Activated CD8-positive, alpha-beta memory T cell treated with anti-CD3 and anti-CD28 coated beads, Interleukin-2, amount 10 ng/mL, durations not matched to agents 7 days and 5 days (primary cell): ENCODE measurements at regions not wholly inside any gene's neighbourhood (a gene's known extent, or its start where the extent isn't known, plus 50 kb on each side); places are given as distances from the start of the nearest gene placed in this dataset.
"Not testable (repeated sequence)": the region's sequence is repeated elsewhere in the genome, so short reads cannot be mapped to it uniquely, and the experiment has no call there.

Experiments
- ATAC-seq: fragments of 150-1000 bp; cut with Tn5 transposase; one replicate; pipeline ENCODE4 v1.10.0; 2021; ENCODE audit warnings: moderate library complexity
- CTCF ChIA-PET: fragments of 350-600 bp; sonication (Branson Sonifier 250); formaldehyde crosslinking; loops from one replicate; lab custom pipeline; 2021; ENCODE audit warnings: antibody characterized with exemption; lab: Charles Lee
- DNase-seq: peaks from one replicate; pipeline ENCODE4 v3.0.0-alpha.2; 2020
- H3K27ac Mint-ChIP-seq: one replicate; pipeline ENCODE4 v1.8.0; 2021; ENCODE audit warnings: mild to moderate bottlenecking, mixed read lengths
- H3K27me3 Mint-ChIP-seq: one replicate; pipeline ENCODE4 v1.8.0; 2021; ENCODE audit warnings: mixed read lengths
- H3K36me3 Mint-ChIP-seq: one replicate; pipeline ENCODE4 v1.8.0; 2021; ENCODE audit warnings: mild to moderate bottlenecking, mixed read lengths
- H3K4me1 Mint-ChIP-seq: one replicate; pipeline ENCODE4 v1.8.0; 2021; ENCODE audit warnings: mixed read lengths
- H3K4me3 Mint-ChIP-seq: one replicate; pipeline ENCODE4 v1.8.0; 2021; ENCODE audit warnings: mild to moderate bottlenecking, moderate library complexity, mixed read lengths
- H3K9me3 Mint-ChIP-seq: one replicate; pipeline ENCODE4 v1.8.0; 2022; ENCODE audit warnings: low read depth, mixed read lengths

- Mint-ChIP-seq H3K36me3 (no peaks in the 10 kb centered on the region), H3K4me1 (no peaks in the 10 kb centered on the region), H3K4me3 (no peak overlapping the region), H3K27me3 (no peaks in the 10 kb centered on the region), H3K27ac (no peak overlapping the region), H3K9me3 (no peaks in the 10 kb centered on the region)
- ATAC-seq (no peak), DNase-seq (no peak)
- CTCF ChIA-PET = no interaction called here
Observed at GRCh38 chr7:124187962-124188361, 155.1 kb upstream of the TMEM229A start.

- H3K4me1 Mint-ChIP-seq = no peaks in the 10 kb centered on the region
- DNase-seq (no peak), ATAC-seq (no peak)
- no peaks in the 10 kb centered on the region for H3K27me3 Mint-ChIP-seq
- no peak overlapping the region for H3K27ac Mint-ChIP-seq
- peaks cover 3% of the 10 kb centered on the region for H3K9me3 Mint-ChIP-seq
- CTCF ChIA-PET = no interaction called here
- no peaks in the 10 kb centered on the region for H3K36me3 Mint-ChIP-seq
- no peak overlapping the region for H3K4me3 Mint-ChIP-seq
Observed at GRCh38 chr7:124183649-124184048, 150.8 kb upstream of the TMEM229A start.

GRCh38 chr7:124179641-124180040 lies 146.8 kb upstream of the TMEM229A start:
- no peak for DNase-seq
- Mint-ChIP-seq H3K4me1 (no peaks in the 10 kb centered on the region), H3K9me3 (peaks cover 5% of the 10 kb centered on the region), H3K27ac (no peak overlapping the region), H3K36me3 (no peaks in the 10 kb centered on the region), H3K4me3 (no peak overlapping the region), H3K27me3 (no peaks in the 10 kb centered on the region)
- CTCF ChIA-PET = no interaction called here
- no peak for ATAC-seq

GRCh38 chr7:124177891-124178290 lies 145.0 kb upstream of the TMEM229A start:
- Mint-ChIP-seq H3K9me3 (peaks cover 5% of the 10 kb centered on the region), H3K4me1 (no peaks in the 10 kb centered on the region), H3K4me3 (no peak overlapping the region), H3K27me3 (no peaks in the 10 kb centered on the region), H3K27ac (no peak overlapping the region), H3K36me3 (no peaks in the 10 kb centered on the region)
- no peak for ATAC-seq
- CTCF ChIA-PET = no interaction called here
- DNase-seq = no peak

- DNase-seq, H3K27me3 Mint-ChIP-seq, H3K4me3 Mint-ChIP-seq, H3K9me3 Mint-ChIP-seq, H3K4me1 Mint-ChIP-seq, CTCF ChIA-PET, H3K27ac Mint-ChIP-seq, H3K36me3 Mint-ChIP-seq, ATAC-seq: not testable (repeated sequence)
Observed at GRCh38 chr7:124171812-124172211, 138.9 kb upstream of the TMEM229A start.

GRCh38 chr7:124171068-124171467 lies 138.2 kb upstream of the TMEM229A start:
- Mint-ChIP-seq H3K9me3 (peaks cover 3% of the 10 kb centered on the region), H3K27ac (no peak overlapping the region), H3K36me3 (no peaks in the 10 kb centered on the region), H3K4me1 (no peaks in the 10 kb centered on the region), H3K27me3 (no peaks in the 10 kb centered on the region), H3K4me3 (no peak overlapping the region)
- DNase-seq (no peak), ATAC-seq (no peak)
- CTCF ChIA-PET = interaction anchor here (0.5 kb wide), 1 partner anchor 42 kb away, joined by 3 read pairs; no protein-coding TSS in a partner anchor

GRCh38 chr7:124168616-124169015 lies 135.7 kb upstream of the TMEM229A start:
- peaks cover 3% of the 10 kb centered on the region for H3K9me3 Mint-ChIP-seq
- no peaks in the 10 kb centered on the region for H3K36me3 Mint-ChIP-seq
- CTCF ChIA-PET = no interaction called here
- no peak overlapping the region for H3K4me3 Mint-ChIP-seq
- no peaks in the 10 kb centered on the region for H3K27me3 Mint-ChIP-seq
- H3K4me1 Mint-ChIP-seq = no peaks in the 10 kb centered on the region
- no peak for DNase-seq
- no peak for ATAC-seq
- no peak overlapping the region for H3K27ac Mint-ChIP-seq

GRCh38 chr7:124162667-124163066 lies 129.8 kb upstream of the TMEM229A start:
- CTCF ChIA-PET = no interaction called here
- DNase-seq (no peak), ATAC-seq (no peak)
- Mint-ChIP-seq H3K27ac (no peak overlapping the region), H3K4me3 (no peak overlapping the region), H3K36me3 (no peaks in the 10 kb centered on the region), H3K27me3 (no peaks in the 10 kb centered on the region), H3K9me3 (no peaks in the 10 kb centered on the region), H3K4me1 (no peaks in the 10 kb centered on the region)

- Mint-ChIP-seq H3K4me3 (no peak overlapping the region), H3K9me3 (no peaks in the 10 kb centered on the region), H3K36me3 (no peaks in the 10 kb centered on the region), H3K27ac (no peak overlapping the region), H3K4me1 (no peaks in the 10 kb centered on the region), H3K27me3 (no peaks in the 10 kb centered on the region)
- DNase-seq = no peak
- no peak for ATAC-seq
- CTCF ChIA-PET = no interaction called here
Observed at GRCh38 chr7:124155432-124156022, 122.7 kb upstream of the TMEM229A start.

- no peak overlapping the region for H3K27ac Mint-ChIP-seq
- CTCF ChIA-PET = no interaction called here
Observed at GRCh38 chr7:124152859-124153692, 120.2 kb upstream of the TMEM229A start.

GRCh38 chr7:124137664-124138063 lies 104.8 kb upstream of the TMEM229A start:
- peaks cover 17% of the 10 kb centered on the region for H3K9me3 Mint-ChIP-seq
- DNase-seq = no peak
- no peak overlapping the region for H3K27ac Mint-ChIP-seq
- H3K4me3 Mint-ChIP-seq = no peak overlapping the region
- CTCF ChIA-PET = no interaction called here
- no peak for ATAC-seq
- H3K27me3 Mint-ChIP-seq = no peaks in the 10 kb centered on the region
- no peaks in the 10 kb centered on the region for H3K4me1 Mint-ChIP-seq
- no peaks in the 10 kb centered on the region for H3K36me3 Mint-ChIP-seq

More at GRCh38 chr7:124152859-124153692, 120.2 kb upstream of the TMEM229A start:
- H3K4me3 Mint-ChIP-seq = no peak overlapping the region
- no peak for ATAC-seq
- no peaks in the 10 kb centered on the region for H3K9me3 Mint-ChIP-seq
- H3K27me3 Mint-ChIP-seq = no peaks in the 10 kb centered on the region
- no peaks in the 10 kb centered on the region for H3K4me1 Mint-ChIP-seq
- H3K36me3 Mint-ChIP-seq = no peaks in the 10 kb centered on the region
- no peak for DNase-seq

- H3K9me3 Mint-ChIP-seq = no peaks in the 10 kb centered on the region
- H3K36me3 Mint-ChIP-seq = no peaks in the 10 kb centered on the region
- CTCF ChIA-PET = no interaction called here
- no peak overlapping the region for H3K4me3 Mint-ChIP-seq
- no peaks in the 10 kb centered on the region for H3K4me1 Mint-ChIP-seq
- DNase-seq = no peak
- no peak for ATAC-seq
- H3K27me3 Mint-ChIP-seq = no peaks in the 10 kb centered on the region
- H3K27ac Mint-ChIP-seq = no peak overlapping the region
Observed at GRCh38 chr7:124124201-124124600, 91.3 kb upstream of the TMEM229A start.

- DNase-seq = no peak
- CTCF ChIA-PET = no interaction called here
- Mint-ChIP-seq H3K36me3 (no peaks in the 10 kb centered on the region), H3K27me3 (no peaks in the 10 kb centered on the region), H3K27ac (no peak overlapping the region), H3K9me3 (peaks cover 2% of the 10 kb centered on the region), H3K4me3 (no peak overlapping the region), H3K4me1 (no peaks in the 10 kb centered on the region)
- no peak for ATAC-seq
Observed at GRCh38 chr7:124120911-124121310, 88.0 kb upstream of the TMEM229A start.

- no peak for ATAC-seq
- CTCF ChIA-PET = no interaction called here
- H3K4me3 Mint-ChIP-seq = no peak overlapping the region
- DNase-seq = no peak
- H3K36me3 Mint-ChIP-seq = no peaks in the 10 kb centered on the region
- H3K27me3 Mint-ChIP-seq = no peaks in the 10 kb centered on the region
- no peak overlapping the region for H3K27ac Mint-ChIP-seq
- H3K9me3 Mint-ChIP-seq = peaks cover 2% of the 10 kb centered on the region
- H3K4me1 Mint-ChIP-seq = no peaks in the 10 kb centered on the region
Observed at GRCh38 chr7:124113045-124113444, 80.2 kb upstream of the TMEM229A start.
